ENCODE measurements at regions not wholly inside any gene's neighbourhood (a gene's known extent, or its start where the extent isn't known, plus 50 kb on each side); places are given as distances from the start of the nearest gene placed in this dataset.
A peak's percentile ranks its signal among the peaks of the same experiment; 100 is the strongest.

DNA sequence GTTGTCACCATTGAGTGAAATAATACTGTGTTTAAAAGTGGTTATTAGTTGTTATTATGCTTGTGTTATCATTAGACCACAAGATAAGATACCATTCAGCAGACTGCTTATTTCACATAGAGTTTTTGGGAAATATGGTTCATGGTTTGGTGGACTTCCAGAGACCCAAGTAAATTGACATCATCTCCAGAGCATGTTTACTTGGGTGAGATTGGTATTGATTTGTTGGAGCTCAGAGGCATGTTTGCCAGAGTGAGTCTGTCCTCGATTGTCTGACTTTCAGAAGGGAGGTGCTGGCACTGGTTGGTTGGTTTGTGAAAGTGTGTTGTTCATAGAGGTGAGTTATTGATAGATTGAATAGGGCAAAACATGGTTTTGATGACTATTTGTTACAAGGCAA lies 291.4 kb downstream of the TGFB2 start:
- Mint-ChIP-seq H3K4me1 (ENCODE audit: unreplicated experiment) (peaks cover 3% of the 10 kb centered on the region), H3K27ac (ENCODE audit: unreplicated experiment) (no peak overlapping the region), H3K27me3 (ENCODE audit: unreplicated experiment) (no peaks in the 10 kb centered on the region), H3K4me3 (ENCODE audit: unreplicated experiment) (no peak overlapping the region), H3K9me3 (ENCODE audit: unreplicated experiment) (peaks cover 9% of the 10 kb centered on the region), H3K36me3 (ENCODE audit: unreplicated experiment) (no peaks in the 10 kb centered on the region)
- no peak for DNase-seq (ENCODE audit: extremely low spot score, unreplicated experiment)
- no peak for TF ChIP-seq CTCF (IDR thresholded peaks at IDR 0.05)

GRCh38 chr1:218640173-218640572 lies 295.0 kb downstream of the TGFB2 start:
- no peaks in the 10 kb centered on the region for H3K36me3 Mint-ChIP-seq (ENCODE audit: unreplicated experiment)
- TF ChIP-seq CTCF (IDR thresholded peaks at IDR 0.05) = no peak
- peaks cover 18% of the 10 kb centered on the region for H3K4me1 Mint-ChIP-seq (ENCODE audit: unreplicated experiment)
- no peak for DNase-seq (ENCODE audit: extremely low spot score, unreplicated experiment)
- no peak overlapping the region for H3K4me3 Mint-ChIP-seq (ENCODE audit: unreplicated experiment)
- H3K27ac Mint-ChIP-seq (ENCODE audit: unreplicated experiment) = no peak overlapping the region
- H3K9me3 Mint-ChIP-seq (ENCODE audit: unreplicated experiment) = no peaks in the 10 kb centered on the region
- H3K27me3 Mint-ChIP-seq (ENCODE audit: unreplicated experiment) = no peaks in the 10 kb centered on the region

DNA sequence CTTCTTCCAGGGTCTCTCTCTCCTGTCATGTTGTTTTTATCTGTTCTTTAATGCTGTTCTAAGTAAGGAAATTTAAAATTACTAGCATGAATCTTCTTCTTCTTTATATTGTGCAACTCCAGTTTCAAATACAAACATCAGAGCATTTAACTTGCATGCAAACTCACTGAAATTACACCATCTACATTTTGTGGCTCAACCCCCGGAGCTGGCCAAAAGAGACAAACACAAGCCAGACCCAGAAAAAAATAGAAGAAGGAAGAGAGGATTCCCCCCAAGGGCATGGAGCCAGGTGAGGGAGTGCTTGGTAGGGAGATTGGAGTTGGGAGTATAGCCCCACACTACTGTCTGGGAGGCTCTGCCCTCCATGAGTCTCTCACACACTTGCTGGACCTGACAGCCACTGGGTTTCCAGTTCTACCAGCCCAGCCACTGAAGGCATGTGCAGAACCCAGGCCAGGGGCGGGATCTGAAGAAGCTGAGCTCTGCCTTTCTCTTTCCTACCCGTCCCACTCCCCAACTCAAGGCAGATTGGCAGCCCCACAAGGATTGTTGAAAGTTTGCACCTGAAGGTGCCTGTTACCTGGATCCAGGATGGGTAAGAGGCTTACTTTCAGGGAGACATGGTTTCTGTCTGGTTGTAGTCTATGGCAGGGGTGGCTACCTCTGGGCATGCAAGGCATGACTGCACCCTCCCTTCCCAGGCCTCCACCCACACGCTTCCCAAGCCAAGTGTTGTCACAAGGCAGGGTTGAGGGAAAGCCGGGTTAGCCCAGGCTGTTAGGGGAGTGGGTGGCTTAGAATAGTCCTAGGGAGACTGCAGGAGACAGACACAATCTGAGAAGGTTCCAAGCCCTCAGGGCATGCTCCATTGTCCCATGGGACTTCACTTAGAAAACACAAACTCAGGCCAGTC lies 297.2 kb downstream of the TGFB2 start:
- no peak overlapping the region for H3K4me3 Mint-ChIP-seq (ENCODE audit: unreplicated experiment)
- H3K27ac Mint-ChIP-seq (ENCODE audit: unreplicated experiment) = peak overlapping the region; percentile 75
- no peaks in the 10 kb centered on the region for H3K9me3 Mint-ChIP-seq (ENCODE audit: unreplicated experiment)
- no peaks in the 10 kb centered on the region for H3K36me3 Mint-ChIP-seq (ENCODE audit: unreplicated experiment)
- no peaks in the 10 kb centered on the region for H3K27me3 Mint-ChIP-seq (ENCODE audit: unreplicated experiment)
- no peak for TF ChIP-seq CTCF (IDR thresholded peaks at IDR 0.05)
- no peak for DNase-seq (ENCODE audit: extremely low spot score, unreplicated experiment)
- peaks cover 24% of the 10 kb centered on the region for H3K4me1 Mint-ChIP-seq (ENCODE audit: unreplicated experiment)

GRCh38 chr1:218643281-218643680 lies 298.1 kb downstream of the TGFB2 start:
- Mint-ChIP-seq H3K4me3 (ENCODE audit: unreplicated experiment) (no peak overlapping the region), H3K4me1 (ENCODE audit: unreplicated experiment) (peaks cover 24% of the 10 kb centered on the region), H3K27me3 (ENCODE audit: unreplicated experiment) (no peaks in the 10 kb centered on the region), H3K27ac (ENCODE audit: unreplicated experiment) (no peak overlapping the region), H3K9me3 (ENCODE audit: unreplicated experiment) (no peaks in the 10 kb centered on the region), H3K36me3 (ENCODE audit: unreplicated experiment) (no peaks in the 10 kb centered on the region)
- no peak for DNase-seq (ENCODE audit: extremely low spot score, unreplicated experiment)
- TF ChIP-seq CTCF (IDR thresholded peaks at IDR 0.05) = no peak

DNA sequence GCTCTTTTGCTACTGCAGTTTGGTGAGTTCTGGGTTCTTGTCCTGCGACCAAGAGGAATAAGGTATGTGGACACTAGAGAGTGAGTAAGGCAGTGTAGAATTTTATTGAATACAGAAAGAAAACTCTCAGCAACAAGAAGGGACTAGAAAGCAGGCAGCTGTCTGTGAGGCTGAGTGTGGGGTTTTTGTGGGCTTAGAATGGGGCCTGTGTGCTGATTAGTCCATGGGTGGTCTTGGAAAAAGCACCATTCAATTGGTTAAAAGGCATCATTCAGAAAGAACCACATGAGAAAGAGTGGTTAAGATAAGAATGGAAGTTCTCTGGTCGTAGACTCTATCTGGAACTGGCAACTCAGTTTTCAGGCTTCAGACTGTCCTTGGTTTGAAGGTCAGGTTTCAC lies 298.8 kb downstream of the TGFB2 start:
- H3K27ac Mint-ChIP-seq (ENCODE audit: unreplicated experiment) = no peak overlapping the region
- no peak overlapping the region for H3K4me3 Mint-ChIP-seq (ENCODE audit: unreplicated experiment)
- no peaks in the 10 kb centered on the region for H3K9me3 Mint-ChIP-seq (ENCODE audit: unreplicated experiment)
- no peaks in the 10 kb centered on the region for H3K27me3 Mint-ChIP-seq (ENCODE audit: unreplicated experiment)
- H3K36me3 Mint-ChIP-seq (ENCODE audit: unreplicated experiment) = no peaks in the 10 kb centered on the region
- TF ChIP-seq CTCF (IDR thresholded peaks at IDR 0.05) = no peak
- H3K4me1 Mint-ChIP-seq (ENCODE audit: unreplicated experiment) = peaks cover 24% of the 10 kb centered on the region
- DNase-seq (ENCODE audit: extremely low spot score, unreplicated experiment) = no peak

Measured in osteocyte (in vitro differentiated cells).